Stimulated activated CD4-positive, alpha-beta T cell treated with anti-CD3 and anti-CD28 coated beads, Interleukin-12 subunit alpha, Interleukin-12 subunit beta, amount 100 ng/mL, for 4 hours (primary cell): ENCODE measurements at regions not wholly inside any gene's neighbourhood (a gene's known extent, or its start where the extent isn't known, plus 50 kb on each side); places are given as distances from the start of the nearest gene placed in this dataset.

Experiments used
- DNase-seq: peaks from one replicate; pipeline ENCODE4 v3.0.0-alpha.2; 2020

DNA sequence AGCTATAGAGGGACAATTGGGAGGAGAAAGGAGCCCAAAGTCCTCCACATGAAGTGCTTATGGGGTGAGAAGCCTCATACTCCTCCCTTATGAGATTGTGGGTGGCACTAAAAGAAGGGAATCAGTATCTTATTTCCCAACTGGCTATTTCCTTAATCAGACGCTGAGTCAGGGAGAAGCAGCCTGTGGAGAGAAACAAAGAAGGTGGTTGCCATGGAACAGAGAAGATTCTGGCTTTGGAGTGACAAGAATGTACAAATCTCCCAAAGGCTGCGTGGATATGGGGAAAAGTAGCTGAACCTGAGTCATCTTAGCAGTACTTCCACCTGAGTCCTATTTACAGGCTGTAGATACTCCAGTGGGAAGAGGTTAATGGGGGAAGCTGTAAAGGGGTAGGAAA is 115.8 kb upstream of the CWC22 start:
- DNase-seq, result no peak

DNA sequence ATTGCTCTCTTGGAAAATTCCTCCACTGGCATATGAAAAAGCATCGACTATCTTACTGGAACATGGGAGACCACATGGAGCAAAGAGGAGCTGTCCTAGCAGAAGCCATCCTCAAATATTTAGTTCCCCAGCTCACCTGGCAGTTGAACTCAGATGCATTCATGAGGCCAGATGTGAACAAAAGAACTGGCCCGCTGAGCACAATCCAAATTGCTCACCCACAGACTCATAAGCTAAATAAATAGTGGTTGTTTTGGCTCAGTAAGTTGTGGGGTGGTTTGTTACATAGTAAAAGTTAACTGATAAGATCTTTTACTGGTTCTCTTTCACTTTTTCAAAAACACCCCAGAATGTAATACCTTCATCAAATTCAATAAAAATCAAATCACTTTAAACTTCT is 108.6 kb upstream of the CWC22 start:
- no peak for DNase-seq

DNA sequence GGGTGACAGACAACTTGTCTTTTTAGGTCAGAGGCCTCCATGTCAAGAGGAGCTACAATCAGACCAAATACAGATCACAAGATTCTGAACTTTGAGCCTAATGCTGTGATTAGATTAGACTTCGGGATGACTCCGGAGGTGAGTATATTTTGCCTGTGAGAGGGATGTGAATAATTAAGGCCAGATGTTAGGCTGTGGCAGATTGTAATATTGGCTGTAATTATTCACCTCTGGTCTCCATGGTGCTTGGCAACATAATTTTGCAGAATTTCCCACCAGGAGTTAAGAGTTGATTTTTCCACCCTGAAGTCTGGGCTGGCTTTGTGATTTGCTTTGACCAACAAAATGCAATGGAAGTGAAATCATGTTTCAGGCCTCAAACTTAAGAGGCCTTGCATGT is 108.2 kb upstream of the CWC22 start:
- no peak for DNase-seq

DNA sequence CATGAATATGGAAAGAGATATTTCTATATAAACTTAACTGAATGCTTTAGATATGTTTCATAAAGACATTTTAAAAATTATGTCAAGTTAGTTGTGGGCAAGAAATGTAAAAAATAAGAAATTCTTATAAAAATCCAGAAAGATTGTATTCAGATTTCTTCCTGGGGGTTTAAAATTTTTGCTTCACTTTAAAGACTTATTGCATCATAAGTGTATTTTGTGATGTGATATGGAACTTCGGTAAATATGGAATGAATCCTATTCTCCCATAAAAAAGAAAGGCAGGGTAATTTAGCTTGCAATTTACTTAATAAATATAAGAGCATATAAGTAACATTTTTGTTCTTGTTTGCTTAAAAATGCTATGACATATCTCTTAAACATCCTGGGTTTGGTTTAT is 104.8 kb upstream of the CWC22 start:
- no peak for DNase-seq

DNA sequence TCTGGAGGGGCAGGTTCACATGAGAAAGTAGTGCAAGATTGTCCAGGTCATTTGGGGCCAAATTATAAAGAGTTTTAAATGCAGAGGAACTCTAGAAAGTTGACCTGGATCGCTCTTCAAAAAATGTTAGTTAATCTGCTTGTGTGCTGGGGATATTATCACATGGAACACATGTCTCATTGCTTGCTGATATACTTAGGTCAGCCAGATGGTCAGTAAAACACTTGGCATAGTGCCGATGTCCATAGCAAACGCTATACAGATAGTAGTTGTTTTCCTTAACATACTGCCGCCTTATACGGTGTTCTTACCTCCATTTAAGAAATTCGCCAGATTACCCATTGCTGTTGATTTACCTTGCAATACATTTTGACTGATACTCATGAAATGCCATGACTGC is 103.4 kb upstream of the CWC22 start:
- no peak for DNase-seq

DNA sequence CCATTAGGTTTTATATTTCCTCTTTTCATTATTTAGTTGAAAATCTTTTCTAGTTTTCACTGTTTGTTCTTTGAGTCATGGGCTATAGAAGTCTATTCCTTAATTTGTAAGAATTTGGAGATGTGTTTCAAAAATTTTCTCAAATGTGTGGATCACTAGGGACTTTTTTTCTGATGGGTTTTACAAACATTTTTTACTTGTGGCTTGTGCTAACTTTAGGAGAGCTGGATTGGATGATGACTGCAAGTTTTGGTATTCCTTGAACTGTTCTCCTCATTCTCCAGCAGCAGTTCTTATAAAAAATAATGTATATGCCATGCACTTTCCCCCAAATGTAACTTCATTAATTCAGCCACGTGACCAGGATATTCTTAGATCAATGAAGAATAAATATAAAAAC is 94.7 kb upstream of the CWC22 start:
- no peak for DNase-seq

DNA sequence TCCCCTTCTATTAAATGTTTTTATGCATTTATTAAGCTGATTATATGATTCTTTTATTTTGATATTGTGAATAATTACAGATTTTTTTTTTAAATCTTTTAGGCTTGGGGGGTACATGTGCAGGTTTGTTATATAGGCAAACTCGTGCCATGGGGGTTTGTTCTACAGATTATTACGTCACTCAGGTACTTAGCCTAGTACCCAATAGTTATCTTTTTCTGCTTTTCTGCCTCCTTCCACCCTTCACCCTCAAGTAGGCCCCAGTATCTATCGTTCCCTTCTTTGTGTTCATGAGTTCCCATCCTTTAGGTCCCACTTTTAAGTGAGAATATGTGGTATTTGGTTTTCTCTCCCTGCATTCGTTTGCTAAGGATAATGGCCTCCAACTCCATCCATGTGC is 92.2 kb upstream of the CWC22 start:
- DNase-seq, result no peak

DNA sequence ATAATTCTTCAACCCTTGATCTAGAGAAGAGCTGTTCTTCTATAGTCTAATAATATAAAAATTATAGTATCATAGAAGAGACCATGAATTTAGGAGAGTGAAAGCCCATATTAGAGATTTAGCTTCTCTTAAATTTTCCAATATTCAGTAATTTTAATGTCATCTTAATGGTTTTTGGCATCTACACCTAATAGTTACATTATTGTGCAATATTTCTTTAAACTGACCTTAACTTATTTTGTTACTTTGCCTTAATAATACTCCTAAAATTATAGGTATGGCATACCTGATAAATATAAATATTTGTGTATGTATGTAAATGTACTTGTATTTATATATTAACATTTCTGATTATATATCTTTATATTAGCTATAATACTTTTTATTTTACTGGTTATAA is 78.0 kb upstream of the CWC22 start:
- DNase-seq, result no peak

DNA sequence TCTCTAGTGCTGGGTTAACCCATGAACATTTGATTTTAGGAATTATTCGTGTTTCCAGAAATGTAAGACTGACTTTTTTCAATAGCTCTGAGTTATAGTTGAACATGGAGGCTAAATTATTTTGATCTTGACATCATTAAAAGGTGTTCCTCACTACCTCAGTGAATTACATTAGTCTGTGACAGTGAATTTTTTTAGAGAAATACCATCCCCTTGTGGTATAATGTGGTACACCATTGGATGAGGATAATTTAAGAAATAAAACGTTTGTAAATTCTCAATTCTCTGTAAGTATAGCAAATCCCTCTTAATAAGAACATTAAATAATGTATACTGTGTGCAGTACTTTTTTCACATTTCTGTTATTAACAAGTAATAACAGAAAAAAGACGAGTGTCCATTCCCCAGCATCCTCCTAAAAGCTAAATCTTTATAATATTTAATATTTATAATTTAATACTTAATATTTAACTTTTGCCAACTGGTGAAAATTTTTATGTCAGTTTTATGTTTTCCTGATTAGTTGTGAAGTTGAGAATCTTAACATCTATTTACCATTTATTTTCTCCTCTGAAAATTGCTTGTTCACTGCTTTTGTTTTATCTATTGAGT is 70.3 kb upstream of the CWC22 start:
- no peak for DNase-seq

DNA sequence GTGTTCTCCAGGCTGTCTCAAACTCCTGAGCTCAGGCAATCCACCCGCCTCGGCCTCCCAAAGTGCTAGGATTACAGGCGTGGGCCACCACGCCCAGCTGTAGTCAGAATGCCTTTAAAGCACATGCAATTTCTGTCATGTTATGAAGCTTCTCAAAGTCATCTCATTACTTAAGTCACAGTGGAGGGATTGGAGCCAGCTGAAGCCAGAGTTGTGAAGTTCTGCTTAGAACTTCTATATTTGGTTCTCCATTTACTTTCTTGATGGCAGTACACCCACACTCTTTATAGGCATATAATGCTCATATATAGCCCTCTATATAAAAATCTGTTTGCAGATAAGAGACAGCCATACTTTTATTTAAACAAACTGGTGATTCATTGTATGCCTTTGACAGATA is 68.8 kb upstream of the CWC22 start:
- no peak for DNase-seq

DNA sequence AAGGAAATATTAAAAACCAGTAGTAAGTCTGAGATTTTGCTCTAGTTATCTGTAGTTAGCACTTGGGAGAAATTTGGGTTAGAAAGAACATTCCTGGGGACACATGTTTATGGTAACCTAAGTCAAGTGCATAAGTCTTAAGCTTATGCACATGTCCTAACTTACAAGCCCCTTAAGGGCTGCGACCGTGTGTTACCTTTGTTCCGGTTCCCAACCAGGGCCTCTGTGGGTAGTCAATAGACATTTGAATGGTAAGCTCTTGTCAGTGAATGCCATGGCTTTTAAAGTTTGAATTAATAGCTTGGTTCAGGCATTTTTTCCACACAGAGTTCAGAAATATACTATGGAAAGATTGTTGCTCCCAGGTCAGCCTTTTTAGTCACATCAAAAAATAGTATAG is 64.7 kb upstream of the CWC22 start:
- no peak for DNase-seq

DNA sequence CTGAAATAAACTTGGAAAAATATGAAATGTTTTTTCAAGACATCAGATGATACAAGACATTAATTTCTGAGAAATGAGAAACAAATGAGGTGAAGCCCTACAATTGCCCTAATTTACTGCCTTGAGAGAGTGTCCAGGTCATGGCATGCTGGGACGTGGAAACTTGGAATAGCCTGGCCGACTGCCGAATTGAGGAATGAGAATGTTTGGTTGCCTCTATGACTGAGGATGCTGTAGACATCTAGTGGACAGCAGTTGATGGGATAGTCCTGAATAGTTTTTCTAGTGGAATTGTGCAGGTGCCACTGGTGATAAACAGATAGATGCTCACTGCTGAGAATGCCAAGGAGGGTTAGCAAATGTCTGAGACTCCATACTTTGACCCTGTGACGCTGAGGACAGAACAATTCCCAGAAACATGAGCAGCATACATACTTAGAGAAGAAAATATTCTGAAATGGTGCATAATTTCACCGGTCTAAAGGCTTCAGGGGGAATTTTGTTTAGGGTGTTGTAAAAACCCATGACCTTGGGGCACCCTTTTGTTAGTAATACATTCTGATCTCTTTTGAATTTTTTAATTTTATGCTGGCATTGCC is 56.5 kb upstream of the CWC22 start:
- no peak for DNase-seq

DNA sequence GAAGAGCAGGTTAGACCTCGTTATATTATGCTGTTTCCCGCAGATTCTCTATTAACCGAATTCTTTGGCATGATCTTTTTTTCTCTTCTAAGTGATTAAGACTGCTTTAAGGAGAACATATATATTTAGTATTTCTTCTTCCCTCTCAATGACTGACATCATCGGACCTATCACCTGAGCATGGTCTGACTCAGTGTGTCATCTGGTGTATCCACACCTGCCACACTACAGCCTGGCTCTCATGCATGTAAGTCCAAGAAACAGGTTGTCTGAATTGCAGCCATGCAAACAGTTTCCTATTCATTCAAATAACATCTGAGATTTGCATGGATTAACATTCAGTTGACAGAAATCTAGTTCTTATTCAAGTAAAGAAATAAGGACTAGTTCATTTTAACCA is 55.1 kb upstream of the CWC22 start:
- no peak for DNase-seq

DNA sequence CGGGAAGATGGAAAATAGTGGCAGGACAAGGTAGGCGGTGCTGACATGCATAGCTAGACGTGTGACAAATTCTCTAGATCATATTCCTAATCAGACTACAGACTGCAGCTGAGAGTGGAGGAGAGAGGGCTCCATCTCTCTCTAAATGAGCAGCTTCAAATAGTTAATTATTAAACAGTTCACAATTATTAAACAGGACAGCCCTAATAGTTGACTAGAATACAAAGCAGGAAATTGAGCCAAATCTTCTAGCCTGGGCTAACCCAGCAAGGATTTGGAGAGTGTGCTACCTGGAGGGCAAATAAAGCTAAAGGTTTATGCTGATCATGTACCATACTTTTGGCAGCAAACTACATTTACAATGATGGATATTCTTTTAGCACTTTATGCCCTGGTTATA is 54.4 kb upstream of the CWC22 start:
- DNase-seq, result no peak

DNA sequence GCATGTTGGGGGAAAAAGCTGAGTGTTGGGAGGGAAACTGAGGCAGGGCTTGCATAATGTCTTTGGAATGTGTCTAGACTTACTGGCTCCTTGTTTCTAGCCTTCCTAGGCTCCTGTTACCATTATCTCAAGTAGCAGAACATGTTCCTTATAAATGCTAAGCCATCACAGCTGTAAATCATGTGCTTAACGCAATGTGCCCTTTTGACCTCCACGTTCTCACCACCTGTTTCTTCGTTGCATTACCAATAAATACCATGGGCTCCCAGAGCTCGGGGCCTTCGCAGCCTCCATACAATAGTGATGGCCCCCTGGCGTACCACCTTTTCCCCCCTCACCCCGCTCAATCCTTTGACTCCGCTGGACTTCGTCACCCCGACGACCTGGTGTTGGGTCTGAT is 54.0 kb upstream of the CWC22 start:
- DNase-seq, result no peak

DNA sequence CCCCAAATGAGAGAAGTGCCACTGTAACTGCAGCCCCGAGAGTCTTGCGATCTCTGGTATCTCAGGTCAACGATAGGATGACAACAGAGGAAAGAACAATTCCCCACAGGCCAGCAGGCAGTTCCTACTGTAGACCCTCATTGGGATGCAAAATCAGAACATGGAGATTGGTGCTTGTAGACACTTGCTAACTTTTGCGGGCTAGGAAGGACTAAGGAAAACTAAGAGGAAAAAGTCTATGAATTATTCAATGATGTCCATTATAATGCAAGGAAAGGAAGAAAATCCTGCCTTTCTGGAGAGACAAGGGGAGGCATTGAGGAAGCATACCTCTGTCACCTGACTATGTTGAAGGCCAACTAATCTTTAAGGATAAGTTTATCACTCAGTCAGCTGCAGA is 51.9 kb upstream of the CWC22 start:
- DNase-seq, result no peak

DNA sequence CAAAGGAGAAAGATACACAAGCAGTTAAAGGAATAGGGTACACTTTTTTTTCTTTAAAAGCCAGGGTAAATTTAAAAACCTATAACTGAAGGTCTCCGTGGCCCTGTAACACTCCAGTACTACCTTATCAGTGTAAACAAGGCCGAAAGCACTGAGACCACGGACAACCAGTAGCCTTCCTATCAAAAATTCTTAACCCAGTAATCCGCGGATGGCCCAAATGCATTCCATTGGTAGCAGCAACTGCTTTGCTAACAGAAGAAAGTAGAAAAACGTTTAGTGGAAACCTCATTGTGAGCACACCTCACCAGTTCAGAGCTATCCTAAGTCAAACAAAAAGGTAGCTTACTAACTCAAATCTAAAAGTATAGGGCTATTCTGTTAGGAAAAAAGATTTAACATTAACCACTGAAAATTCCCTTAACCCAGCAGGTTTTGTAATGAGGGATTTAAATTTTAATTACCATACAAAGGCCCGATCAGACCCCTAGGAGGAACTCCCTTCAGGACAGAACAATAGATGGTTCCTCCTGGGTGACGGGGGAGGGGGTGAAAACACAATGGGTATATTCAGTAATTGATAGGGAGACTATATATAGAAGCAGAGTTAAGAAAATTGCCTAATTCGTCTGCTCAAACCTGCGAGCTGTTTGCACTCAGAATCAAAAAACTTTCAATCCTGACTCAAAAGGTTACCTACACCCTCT is 50.8 kb upstream of the CWC22 start:
- no peak for DNase-seq
